Hepatocyte (in vitro differentiated cells): ENCODE measurements at regions not wholly inside any gene's neighbourhood (a gene's known extent, or its start where the extent isn't known, plus 50 kb on each side); places are given as distances from the start of the nearest gene placed in this dataset.

Experiments
- EZH2 ChIP-seq: fragments of 200-600 bp; sonication (generic); IDR thresholded peaks from 2 replicates; pipeline ENCODE4 v1.6.1; 2016; ENCODE audit warnings: antibody characterized with exemption, mild to moderate bottlenecking, borderline replicate concordance
- EZH2phosphoT487 ChIP-seq: fragments of 200-600 bp; sonication (generic); IDR thresholded peaks from one replicate; pipeline ENCODE4 v1.6.1; 2018; ENCODE audit warnings: antibody characterized with exemption, mild to moderate bottlenecking, low read depth, moderate library complexity; ENCODE audit not compliant: unreplicated experiment, severe bottlenecking
- TF ChIP-seq, protein P1 (sequence below): fragments of 200-600 bp; sonication (generic); IDR thresholded peaks from 2 replicates; pipeline ENCODE4 v1.5.1; 2016; ENCODE audit warnings: antibody characterized with exemption, mild to moderate bottlenecking; ENCODE audit not compliant: poor library complexity

DNA sequence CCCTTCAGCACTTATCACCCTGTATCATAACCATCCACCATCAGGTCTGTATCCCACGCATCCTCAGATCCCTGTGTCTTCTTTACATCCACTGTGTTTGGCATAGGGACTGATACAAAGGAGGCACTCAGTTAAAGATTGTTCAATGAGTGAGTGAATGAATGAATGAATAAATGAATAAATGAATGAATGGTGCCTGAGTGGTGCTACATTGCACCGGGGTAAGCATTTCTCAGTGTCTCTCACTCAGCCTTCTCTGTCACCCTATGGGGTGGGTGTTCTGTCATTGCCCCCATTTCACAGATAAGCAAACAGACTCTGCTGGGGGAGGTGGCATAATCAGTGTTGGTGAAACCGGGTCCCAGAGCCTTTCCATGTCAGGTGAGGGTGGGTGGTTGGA is 56.6 kb upstream of the ID3 start:
- TF ChIP-seq, protein P1, sequence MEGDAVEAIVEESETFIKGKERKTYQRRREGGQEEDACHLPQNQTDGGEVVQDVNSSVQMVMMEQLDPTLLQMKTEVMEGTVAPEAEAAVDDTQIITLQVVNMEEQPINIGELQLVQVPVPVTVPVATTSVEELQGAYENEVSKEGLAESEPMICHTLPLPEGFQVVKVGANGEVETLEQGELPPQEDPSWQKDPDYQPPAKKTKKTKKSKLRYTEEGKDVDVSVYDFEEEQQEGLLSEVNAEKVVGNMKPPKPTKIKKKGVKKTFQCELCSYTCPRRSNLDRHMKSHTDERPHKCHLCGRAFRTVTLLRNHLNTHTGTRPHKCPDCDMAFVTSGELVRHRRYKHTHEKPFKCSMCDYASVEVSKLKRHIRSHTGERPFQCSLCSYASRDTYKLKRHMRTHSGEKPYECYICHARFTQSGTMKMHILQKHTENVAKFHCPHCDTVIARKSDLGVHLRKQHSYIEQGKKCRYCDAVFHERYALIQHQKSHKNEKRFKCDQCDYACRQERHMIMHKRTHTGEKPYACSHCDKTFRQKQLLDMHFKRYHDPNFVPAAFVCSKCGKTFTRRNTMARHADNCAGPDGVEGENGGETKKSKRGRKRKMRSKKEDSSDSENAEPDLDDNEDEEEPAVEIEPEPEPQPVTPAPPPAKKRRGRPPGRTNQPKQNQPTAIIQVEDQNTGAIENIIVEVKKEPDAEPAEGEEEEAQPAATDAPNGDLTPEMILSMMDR = no peak
- TF ChIP-seq EZH2 (no peak), EZH2phosphoT487 (no peak)
